ENCODE measurements at regions not wholly inside any gene's neighbourhood (a gene's known extent, or its start where the extent isn't known, plus 50 kb on each side); places are given as distances from the start of the nearest gene placed in this dataset.
A peak's percentile ranks its signal among the peaks of the same experiment; 100 is the strongest.

DNA sequence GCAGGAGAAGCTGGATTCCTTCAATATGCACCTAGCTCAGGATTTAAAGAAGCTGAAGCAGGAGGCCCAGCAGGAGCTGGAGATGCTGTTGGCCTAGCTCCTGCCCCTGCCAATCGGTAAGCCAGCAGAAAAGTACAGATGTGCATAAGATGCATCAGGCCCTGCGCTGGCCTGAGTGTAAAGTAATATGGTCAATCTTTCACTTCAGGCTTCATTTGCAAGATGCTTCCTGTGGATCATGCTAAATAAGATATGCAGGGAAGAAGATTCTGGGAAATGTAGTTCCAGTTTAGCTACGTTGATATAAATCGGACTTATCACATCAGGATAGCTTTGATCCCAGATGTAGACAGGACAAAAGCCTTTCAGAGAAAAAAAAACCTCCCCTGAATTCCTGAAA lies 100.3 kb downstream of the GJA1 start:
- Histone ChIP-seq H3K27ac (no peak overlapping the region), H2AFZ (replicated peaks) (no peak overlapping the region), H3K36me3 (no peaks in the 10 kb centered on the region), H3K27me3 (no peaks in the 10 kb centered on the region), H3K4me1 (peaks cover 21% of the 10 kb centered on the region), H3K4me2 (peak overlapping the region; percentile 39), H3K9ac (no peak overlapping the region), H3F3A (ENCODE audit: low read depth) (no peaks in the 10 kb centered on the region), H3K9me3 (ENCODE audit: low read depth) (no peaks in the 10 kb centered on the region), H4K20me1 (ENCODE audit: low read depth) (no peaks in the 10 kb centered on the region), H3K4me3 (no peak overlapping the region), H3K79me2 (ENCODE audit: low read depth) (no peaks in the 10 kb centered on the region)
- TF ChIP-seq EZH2phosphoT487 (IDR thresholded peaks at IDR 0.05) = no peak
- TF ChIP-seq, protein P1, sequence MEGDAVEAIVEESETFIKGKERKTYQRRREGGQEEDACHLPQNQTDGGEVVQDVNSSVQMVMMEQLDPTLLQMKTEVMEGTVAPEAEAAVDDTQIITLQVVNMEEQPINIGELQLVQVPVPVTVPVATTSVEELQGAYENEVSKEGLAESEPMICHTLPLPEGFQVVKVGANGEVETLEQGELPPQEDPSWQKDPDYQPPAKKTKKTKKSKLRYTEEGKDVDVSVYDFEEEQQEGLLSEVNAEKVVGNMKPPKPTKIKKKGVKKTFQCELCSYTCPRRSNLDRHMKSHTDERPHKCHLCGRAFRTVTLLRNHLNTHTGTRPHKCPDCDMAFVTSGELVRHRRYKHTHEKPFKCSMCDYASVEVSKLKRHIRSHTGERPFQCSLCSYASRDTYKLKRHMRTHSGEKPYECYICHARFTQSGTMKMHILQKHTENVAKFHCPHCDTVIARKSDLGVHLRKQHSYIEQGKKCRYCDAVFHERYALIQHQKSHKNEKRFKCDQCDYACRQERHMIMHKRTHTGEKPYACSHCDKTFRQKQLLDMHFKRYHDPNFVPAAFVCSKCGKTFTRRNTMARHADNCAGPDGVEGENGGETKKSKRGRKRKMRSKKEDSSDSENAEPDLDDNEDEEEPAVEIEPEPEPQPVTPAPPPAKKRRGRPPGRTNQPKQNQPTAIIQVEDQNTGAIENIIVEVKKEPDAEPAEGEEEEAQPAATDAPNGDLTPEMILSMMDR (IDR thresholded peaks at IDR 0.05) = no peak
- TF ChIP-seq EZH2 (IDR thresholded peaks at IDR 0.05) = no peak
- Mint-ChIP-seq H3K4me1 (peaks cover 14% of the 10 kb centered on the region), H3K36me3 (no peaks in the 10 kb centered on the region), H3K27ac (no peak overlapping the region), H3K27me3 (ENCODE audit: insufficient read depth, low read depth) (no peaks in the 10 kb centered on the region), H3K4me3 (no peak overlapping the region), H3K9me3 (no peaks in the 10 kb centered on the region)
- DNase-seq (ENCODE audit: low spot score) = no peak

- no peak overlapping the region for H3K4me3 Mint-ChIP-seq
- peaks cover 21% of the 10 kb centered on the region for H3K4me1 ChIP-seq
- no peaks in the 10 kb centered on the region for H3K9me3 ChIP-seq (ENCODE audit: low read depth)
- no peak for TF ChIP-seq EZH2 (IDR thresholded peaks at IDR 0.05)
- TF ChIP-seq, protein P1 (IDR thresholded peaks at IDR 0.05) = no peak
- no peak for TF ChIP-seq EZH2phosphoT487 (IDR thresholded peaks at IDR 0.05)
- H3K4me3 ChIP-seq = no peak overlapping the region
- H3K79me2 ChIP-seq (ENCODE audit: low read depth) = no peaks in the 10 kb centered on the region
- DNase-seq (ENCODE audit: low spot score) = no peak
- no peaks in the 10 kb centered on the region for H3K9me3 Mint-ChIP-seq
- H3K36me3 ChIP-seq = no peaks in the 10 kb centered on the region
- H3F3A ChIP-seq (ENCODE audit: low read depth) = no peaks in the 10 kb centered on the region
- H3K27me3 ChIP-seq = no peaks in the 10 kb centered on the region
- H3K4me2 ChIP-seq = peak overlapping the region; percentile 39
- no peaks in the 10 kb centered on the region for H4K20me1 ChIP-seq (ENCODE audit: low read depth)
- peaks cover 14% of the 10 kb centered on the region for H3K4me1 Mint-ChIP-seq
- H3K36me3 Mint-ChIP-seq = no peaks in the 10 kb centered on the region
- no peak overlapping the region for H3K27ac Mint-ChIP-seq
- no peak overlapping the region for H2AFZ ChIP-seq (replicated peaks)
- H3K9ac ChIP-seq = no peak overlapping the region
- no peaks in the 10 kb centered on the region for H3K27me3 Mint-ChIP-seq (ENCODE audit: insufficient read depth, low read depth)
- H3K27ac ChIP-seq = no peak overlapping the region
These were observed 100.9 kb downstream of the GJA1 start for GRCh38 chr6:121536345-121536744.

- H3K36me3 Mint-ChIP-seq = no peaks in the 10 kb centered on the region
- H3K9me3 ChIP-seq (ENCODE audit: low read depth) = no peaks in the 10 kb centered on the region
- no peak overlapping the region for H3K27ac Mint-ChIP-seq
- no peak overlapping the region for H3K4me2 ChIP-seq
- no peak overlapping the region for H3K4me3 Mint-ChIP-seq
- H2AFZ ChIP-seq (replicated peaks) = no peak overlapping the region
- no peaks in the 10 kb centered on the region for H3K9me3 Mint-ChIP-seq
- H3K4me1 ChIP-seq = peaks cover 11% of the 10 kb centered on the region
- no peaks in the 10 kb centered on the region for H3K79me2 ChIP-seq (ENCODE audit: low read depth)
- no peak overlapping the region for H3K4me3 ChIP-seq
- DNase-seq (ENCODE audit: low spot score) = no peak
- H3K4me1 Mint-ChIP-seq = peaks cover 7% of the 10 kb centered on the region
- no peak overlapping the region for H3K9ac ChIP-seq
- H3K27me3 ChIP-seq = no peaks in the 10 kb centered on the region
- H3K27me3 Mint-ChIP-seq (ENCODE audit: insufficient read depth, low read depth) = no peaks in the 10 kb centered on the region
- no peaks in the 10 kb centered on the region for H3K36me3 ChIP-seq
- TF ChIP-seq, protein P1 (IDR thresholded peaks at IDR 0.05) = no peak
- TF ChIP-seq EZH2 (IDR thresholded peaks at IDR 0.05) (no peak), EZH2phosphoT487 (IDR thresholded peaks at IDR 0.05) (no peak)
- no peak overlapping the region for H3K27ac ChIP-seq
- H3F3A ChIP-seq (ENCODE audit: low read depth) = no peaks in the 10 kb centered on the region
- H4K20me1 ChIP-seq (ENCODE audit: low read depth) = no peaks in the 10 kb centered on the region
These were observed 104.0 kb downstream of the GJA1 start for GRCh38 chr6:121539439-121539838.

Data from neural progenitor cell (in vitro differentiated cells).